ENCODE measurements at regions not wholly inside any gene's neighbourhood (a gene's known extent, or its start where the extent isn't known, plus 50 kb on each side); places are given as distances from the start of the nearest gene placed in this dataset.

DNA sequence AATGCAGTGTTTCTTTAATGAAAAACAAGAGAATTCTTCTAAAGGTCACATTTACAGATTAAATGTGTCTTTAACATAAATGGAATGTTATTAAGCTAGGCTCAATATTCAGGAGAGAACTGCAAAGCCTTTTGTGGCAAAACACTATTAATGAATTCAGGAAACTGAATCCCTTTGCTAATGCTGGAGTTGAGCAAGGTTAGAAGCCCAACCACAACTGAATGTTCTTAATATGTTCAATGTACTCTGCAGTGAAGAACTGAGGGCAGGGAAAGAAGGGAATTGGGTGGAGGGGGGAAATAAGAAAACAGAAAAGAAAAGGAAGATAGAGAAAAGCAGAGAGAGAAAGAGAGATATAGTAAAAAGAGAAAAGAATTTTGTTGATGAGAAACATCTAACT is 276.7 kb upstream of the TMEM161B start:
- TF ChIP-seq ZFP30 (CRISPR knock-in tag; IDR thresholded peaks at IDR 0.05) (no peak), PATZ1 (CRISPR knock-in tag; IDR thresholded peaks at IDR 0.05; ENCODE audit: borderline replicate concordance) (no peak), TCF4 (CRISPR knock-in tag; IDR thresholded peaks at IDR 0.05; ENCODE audit: borderline replicate concordance) (no peak), ZFP3 (CRISPR knock-in tag; IDR thresholded peaks at IDR 0.05) (no peak), PPARA (CRISPR knock-in tag; IDR thresholded peaks at IDR 0.05; ENCODE audit: borderline replicate concordance) (no peak), ZNF8 (CRISPR knock-in tag; IDR thresholded peaks at IDR 0.05) (no peak), RARB (CRISPR knock-in tag; IDR thresholded peaks at IDR 0.05) (no peak), ZNF70 (CRISPR knock-in tag; IDR thresholded peaks at IDR 0.05) (no peak), OSR1 (CRISPR knock-in tag; IDR thresholded peaks at IDR 0.05) (no peak), ESRRG (CRISPR knock-in tag; IDR thresholded peaks at IDR 0.05) (no peak), ARNTL (CRISPR knock-in tag; IDR thresholded peaks at IDR 0.05; ENCODE audit: borderline replicate concordance, low read depth) (no peak)
- TF ChIP-seq, protein P1, sequence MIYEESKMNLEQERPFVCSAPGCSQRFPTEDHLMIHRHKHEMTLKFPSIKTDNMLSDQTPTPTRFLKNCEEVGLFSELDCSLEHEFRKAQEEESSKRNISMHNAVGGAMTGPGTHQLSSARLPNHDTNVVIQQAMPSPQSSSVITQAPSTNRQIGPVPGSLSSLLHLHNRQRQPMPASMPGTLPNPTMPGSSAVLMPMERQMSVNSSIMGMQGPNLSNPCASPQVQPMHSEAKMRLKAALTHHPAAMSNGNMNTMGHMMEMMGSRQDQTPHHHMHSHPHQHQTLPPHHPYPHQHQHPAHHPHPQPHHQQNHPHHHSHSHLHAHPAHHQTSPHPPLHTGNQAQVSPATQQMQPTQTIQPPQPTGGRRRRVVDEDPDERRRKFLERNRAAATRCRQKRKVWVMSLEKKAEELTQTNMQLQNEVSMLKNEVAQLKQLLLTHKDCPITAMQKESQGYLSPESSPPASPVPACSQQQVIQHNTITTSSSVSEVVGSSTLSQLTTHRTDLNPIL (CRISPR knock-in tag; IDR thresholded peaks at IDR 0.05; ENCODE audit: low read depth) = no peak
